ENCODE measurements at regions not wholly inside any gene's neighbourhood (a gene's known extent, or its start where the extent isn't known, plus 50 kb on each side); places are given as distances from the start of the nearest gene placed in this dataset.

DNA sequence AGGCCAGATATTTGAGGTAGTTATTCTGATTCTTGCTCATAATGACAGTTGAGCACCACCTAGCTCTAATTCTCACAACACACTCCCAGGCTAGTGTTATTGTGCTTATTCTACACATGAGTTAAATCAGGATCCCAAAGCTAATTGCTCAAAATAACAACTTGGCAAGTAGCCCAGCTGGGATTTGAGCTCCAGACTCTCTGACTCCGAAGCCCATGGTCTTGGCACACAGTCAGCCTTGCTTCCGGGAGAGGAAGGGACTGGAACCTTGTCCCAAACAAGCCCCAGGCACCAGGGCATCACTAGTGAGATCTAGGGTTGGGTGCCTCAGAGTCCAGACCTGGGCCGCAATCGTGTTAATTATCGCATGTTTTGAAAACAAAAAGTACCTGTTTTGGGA lies 101.4 kb downstream of the GPAM start:
- no peaks in the 10 kb centered on the region for H3K4me1 Mint-ChIP-seq
- no peak overlapping the region for H3K4me3 Mint-ChIP-seq
- H3K9me3 Mint-ChIP-seq, result no peaks in the 10 kb centered on the region
- peaks cover 14% of the 10 kb centered on the region for H3K27me3 Mint-ChIP-seq (ENCODE audit: low read depth)
- no peak overlapping the region for H3K27ac Mint-ChIP-seq (ENCODE audit: unreplicated experiment)
- no peaks in the 10 kb centered on the region for H3K36me3 Mint-ChIP-seq (ENCODE audit: low read depth)
- no peak for DNase-seq (ENCODE audit: low read depth, low spot score)
- TF ChIP-seq, protein P1, sequence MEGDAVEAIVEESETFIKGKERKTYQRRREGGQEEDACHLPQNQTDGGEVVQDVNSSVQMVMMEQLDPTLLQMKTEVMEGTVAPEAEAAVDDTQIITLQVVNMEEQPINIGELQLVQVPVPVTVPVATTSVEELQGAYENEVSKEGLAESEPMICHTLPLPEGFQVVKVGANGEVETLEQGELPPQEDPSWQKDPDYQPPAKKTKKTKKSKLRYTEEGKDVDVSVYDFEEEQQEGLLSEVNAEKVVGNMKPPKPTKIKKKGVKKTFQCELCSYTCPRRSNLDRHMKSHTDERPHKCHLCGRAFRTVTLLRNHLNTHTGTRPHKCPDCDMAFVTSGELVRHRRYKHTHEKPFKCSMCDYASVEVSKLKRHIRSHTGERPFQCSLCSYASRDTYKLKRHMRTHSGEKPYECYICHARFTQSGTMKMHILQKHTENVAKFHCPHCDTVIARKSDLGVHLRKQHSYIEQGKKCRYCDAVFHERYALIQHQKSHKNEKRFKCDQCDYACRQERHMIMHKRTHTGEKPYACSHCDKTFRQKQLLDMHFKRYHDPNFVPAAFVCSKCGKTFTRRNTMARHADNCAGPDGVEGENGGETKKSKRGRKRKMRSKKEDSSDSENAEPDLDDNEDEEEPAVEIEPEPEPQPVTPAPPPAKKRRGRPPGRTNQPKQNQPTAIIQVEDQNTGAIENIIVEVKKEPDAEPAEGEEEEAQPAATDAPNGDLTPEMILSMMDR (conservative IDR thresholded peaks at IDR 0.05), result no peak

DNA sequence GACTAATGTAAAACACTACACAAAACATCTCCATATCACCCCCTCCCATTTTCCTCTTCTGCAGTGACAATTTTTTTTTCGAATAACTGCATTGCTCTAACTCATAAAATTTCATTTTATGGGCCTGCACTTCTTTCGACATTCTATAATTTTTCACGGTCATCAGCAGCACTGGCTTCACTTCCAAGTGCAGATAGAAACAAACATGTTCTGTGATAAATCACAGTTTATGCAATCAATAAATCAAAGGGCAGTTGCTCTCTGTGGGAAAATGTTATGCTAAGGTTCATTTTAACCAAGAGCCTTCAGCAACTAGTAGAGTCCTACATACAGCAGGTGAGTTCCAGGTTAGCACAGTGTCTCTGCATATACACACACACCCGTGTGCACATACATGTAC lies 100.1 kb downstream of the GPAM start:
- Mint-ChIP-seq H3K4me1 (no peaks in the 10 kb centered on the region), H3K27ac (ENCODE audit: unreplicated experiment) (no peak overlapping the region), H3K9me3 (no peaks in the 10 kb centered on the region), H3K27me3 (ENCODE audit: low read depth) (peaks cover 17% of the 10 kb centered on the region), H3K4me3 (no peak overlapping the region), H3K36me3 (ENCODE audit: low read depth) (no peaks in the 10 kb centered on the region)
- DNase-seq (ENCODE audit: low read depth, low spot score), result no peak
- TF ChIP-seq, protein P1 (conservative IDR thresholded peaks at IDR 0.05), result no peak

DNA sequence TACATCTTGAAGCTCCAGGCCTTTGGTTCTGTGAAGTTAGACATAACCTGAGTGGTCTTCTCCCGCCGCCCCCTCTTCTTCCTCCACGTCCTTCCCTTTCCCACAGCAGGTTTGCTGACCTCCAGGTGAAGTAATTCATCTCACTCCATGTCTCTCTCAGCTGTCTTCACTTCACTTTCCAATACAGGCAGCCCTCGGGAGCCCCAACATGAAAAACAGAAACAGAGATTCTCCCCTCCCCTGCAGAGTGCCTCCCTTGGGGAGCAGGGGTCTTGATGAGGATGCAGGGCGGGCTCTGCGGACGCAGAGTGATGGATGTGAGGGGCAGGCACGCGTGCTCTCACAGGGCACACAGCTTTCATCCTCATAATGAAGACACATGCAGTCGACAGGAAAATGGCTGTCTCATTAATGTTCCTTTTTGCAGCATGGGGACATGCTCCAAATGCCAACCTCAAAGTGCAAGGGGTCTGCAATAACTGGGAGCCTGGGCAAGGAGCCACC lies 95.6 kb downstream of the GPAM start:
- TF ChIP-seq, protein P1 (conservative IDR thresholded peaks at IDR 0.05), result no peak
- Mint-ChIP-seq H3K9me3 (no peaks in the 10 kb centered on the region), H3K36me3 (ENCODE audit: low read depth) (no peaks in the 10 kb centered on the region), H3K4me1 (no peaks in the 10 kb centered on the region), H3K4me3 (no peak overlapping the region), H3K27me3 (ENCODE audit: low read depth) (peaks cover 23% of the 10 kb centered on the region), H3K27ac (ENCODE audit: unreplicated experiment) (no peak overlapping the region)
- DNase-seq (ENCODE audit: low read depth, low spot score), result no peak

DNA sequence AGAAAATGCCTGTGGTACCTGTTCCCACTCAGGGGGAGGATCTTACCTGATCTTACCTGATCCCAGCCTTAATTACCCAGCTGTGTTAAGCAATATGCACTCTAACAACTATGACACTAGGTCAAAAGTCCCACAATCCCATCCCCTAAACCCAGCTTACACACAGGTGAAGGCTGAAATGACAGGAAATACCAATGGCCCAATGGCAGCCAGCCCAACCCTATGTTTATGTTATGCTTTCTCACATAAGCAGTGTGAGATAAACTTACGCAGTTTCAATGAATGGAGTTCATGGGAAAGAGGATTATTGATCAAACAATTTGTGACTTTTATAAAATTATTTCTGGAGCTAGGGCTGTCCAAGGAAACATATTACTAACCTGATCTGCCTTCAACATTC lies 91.9 kb downstream of the GPAM start:
- Mint-ChIP-seq H3K9me3 (peaks cover 7% of the 10 kb centered on the region), H3K27me3 (ENCODE audit: low read depth) (peaks cover 24% of the 10 kb centered on the region), H3K4me1 (peaks cover 12% of the 10 kb centered on the region), H3K27ac (ENCODE audit: unreplicated experiment) (no peak overlapping the region), H3K4me3 (no peak overlapping the region), H3K36me3 (ENCODE audit: low read depth) (no peaks in the 10 kb centered on the region)
- DNase-seq (ENCODE audit: low read depth, low spot score), result no peak
- TF ChIP-seq, protein P1 (conservative IDR thresholded peaks at IDR 0.05), result no peak

DNA sequence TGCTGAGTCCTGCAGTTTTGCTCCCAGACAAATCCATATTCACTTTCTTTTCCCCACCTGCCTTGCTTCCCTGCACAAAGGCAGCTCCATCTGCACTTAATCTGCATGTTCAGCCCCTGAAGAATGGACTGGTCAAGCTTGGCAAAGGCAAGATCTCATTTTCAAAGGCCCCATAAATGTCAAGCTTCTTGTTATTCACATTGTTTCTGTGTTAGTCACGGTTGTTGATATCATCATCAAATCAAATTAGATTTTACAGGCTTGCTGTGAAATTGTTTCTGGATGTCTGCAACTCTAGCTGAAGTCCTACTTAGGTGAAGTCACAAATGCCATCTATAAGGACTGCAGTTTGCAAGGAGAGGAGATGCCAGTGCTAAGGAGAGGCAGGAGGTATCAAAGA lies 91.0 kb downstream of the GPAM start:
- peaks cover 12% of the 10 kb centered on the region for H3K9me3 Mint-ChIP-seq
- H3K27me3 Mint-ChIP-seq (ENCODE audit: low read depth), result peaks cover 20% of the 10 kb centered on the region
- H3K36me3 Mint-ChIP-seq (ENCODE audit: low read depth), result no peaks in the 10 kb centered on the region
- no peak overlapping the region for H3K27ac Mint-ChIP-seq (ENCODE audit: unreplicated experiment)
- H3K4me1 Mint-ChIP-seq, result peaks cover 12% of the 10 kb centered on the region
- H3K4me3 Mint-ChIP-seq, result no peak overlapping the region
- TF ChIP-seq, protein P1 (conservative IDR thresholded peaks at IDR 0.05), result no peak
- DNase-seq (ENCODE audit: low read depth, low spot score), result no peak

DNA sequence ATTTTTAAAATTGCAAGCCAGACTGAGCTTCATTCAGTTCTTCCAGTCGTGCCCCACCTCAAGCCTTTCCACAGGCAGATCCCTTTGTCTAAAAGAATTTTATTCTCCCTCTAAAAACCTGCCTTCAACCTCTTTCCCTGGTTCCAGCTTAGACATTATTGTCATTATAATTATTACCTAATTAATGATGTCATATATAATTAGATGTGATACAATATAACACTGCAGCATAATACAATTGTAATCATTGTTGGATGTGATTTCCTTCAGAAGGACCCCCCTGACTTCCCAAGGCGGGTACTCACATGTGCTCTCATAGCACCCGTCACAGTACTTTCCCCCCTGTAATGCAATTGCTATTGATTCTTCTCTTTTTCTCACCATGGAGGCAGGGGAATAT lies 88.6 kb downstream of the GPAM start:
- no peak for DNase-seq (ENCODE audit: low read depth, low spot score)
- Mint-ChIP-seq H3K4me3 (no peak overlapping the region), H3K9me3 (peaks cover 14% of the 10 kb centered on the region), H3K27ac (ENCODE audit: unreplicated experiment) (no peak overlapping the region), H3K36me3 (ENCODE audit: low read depth) (no peaks in the 10 kb centered on the region), H3K27me3 (ENCODE audit: low read depth) (peaks cover 16% of the 10 kb centered on the region), H3K4me1 (peaks cover 12% of the 10 kb centered on the region)
- TF ChIP-seq, protein P1 (conservative IDR thresholded peaks at IDR 0.05), result no peak

Data from neural crest cell (in vitro differentiated cells).